Stomach (tissue), 8 donors: ENCODE measurements at regions not wholly inside any gene's neighbourhood (a gene's known extent, or its start where the extent isn't known, plus 50 kb on each side); places are given as distances from the start of the nearest gene placed in this dataset.

Experiments used
- DNase-seq, 2 donors: peaks; one replicate each; pipeline versions ENCODE4 v3.0.0 to v3.0.0-alpha.2; 2013 to 2019
- H3K27ac ChIP-seq, 5 donors: fragments of 200-600 bp in 4 of 5; sonication (generic) in 4 of 5; one replicate each; pipeline ENCODE4 v1.5.1; 2013 to 2019; ENCODE audit warnings: mild to moderate bottlenecking in 1 of 5, moderate library complexity in 1 of 5
- H3K27me3 ChIP-seq, 3 donors: fragments of 200-600 bp; sonication (generic); one replicate each; pipeline ENCODE4 v1.5.1; 2017 to 2019; ENCODE audit warnings: mixed run types in 1 of 3
- H3K36me3 ChIP-seq, 4 donors: fragments of 200-600 bp; sonication (generic); 1 replicate in 3 of 4; 2 replicates in 1 of 4; pipeline ENCODE4 v1.5.1; 2016 to 2019
- H3K4me1 ChIP-seq, 4 donors: fragments of 200-600 bp; sonication (generic); one replicate each; pipeline ENCODE4 v1.5.1; 2016 to 2019
- H3K4me3 ChIP-seq, 4 donors: fragments of 200-600 bp; sonication (generic) in 3 of 4; one replicate each; pipeline ENCODE4 v1.5.1; 2016 to 2019; ENCODE audit warnings: mild to moderate bottlenecking in 1 of 4
- H3K9me3 ChIP-seq, 4 donors: fragments of 200-600 bp; sonication (generic); one replicate each; pipeline ENCODE4 v1.5.1; 2016 to 2019
- CTCF ChIP-seq, 7 experiments: fragments of 450-650 bp in 4 of 7; fragments of 200-600 bp in 3 of 7; sonication (generic) in 3 of 7; IDR thresholded peaks; one replicate each; pipeline ENCODE4 v1.5.1; 2016 to 2019; ENCODE audit warnings: antibody characterized with exemption in 7 of 7, control low read depth in 2 of 7, mild to moderate bottlenecking in 1 of 7
- EP300 ChIP-seq: sonication (generic); formaldehyde crosslinking; IDR thresholded peaks from one replicate; pipeline ENCODE4 v1.6.1; 2017; ENCODE audit warnings: antibody characterized with exemption
- POLR2A ChIP-seq, 4 donors: fragments of 450-650 bp; IDR thresholded peaks; one replicate each; pipeline ENCODE4 v1.6.1; 2016; ENCODE audit warnings: antibody characterized with exemption in 4 of 4, control low read depth in 2 of 4, mild to moderate bottlenecking in 1 of 4, moderate library complexity in 1 of 4
- POLR2AphosphoS5 ChIP-seq, 3 donors: sonication (generic); formaldehyde crosslinking; IDR thresholded peaks; one replicate each; pipeline ENCODE4 v1.6.1; 2016; ENCODE audit warnings: antibody characterized with exemption in 3 of 3
- WGBS, 5 donors: extraction: QIAGEN DNeasy Blood & Tissue Kit in 3 of 5; methylation state at CpG; one replicate each; pipeline versions ENCODE4 v1.1.5 to v1.1.7; 2013 to 2018; 5-methylcytosine and 5-hydroxymethylcytosine counted together
- intact Hi-C: fragments of 100-400 bp; cut with DNase I; formaldehyde crosslinking; loops from one replicate; pipeline ENCODE4 v1.15.1; 2023; ENCODE audit warnings: low total_unique reads
- donor health status: healthy with polysubstance abuse.
- donor health status: Bipolar disorder and iron deficiency.
- donor health status: healthy.

DNA sequence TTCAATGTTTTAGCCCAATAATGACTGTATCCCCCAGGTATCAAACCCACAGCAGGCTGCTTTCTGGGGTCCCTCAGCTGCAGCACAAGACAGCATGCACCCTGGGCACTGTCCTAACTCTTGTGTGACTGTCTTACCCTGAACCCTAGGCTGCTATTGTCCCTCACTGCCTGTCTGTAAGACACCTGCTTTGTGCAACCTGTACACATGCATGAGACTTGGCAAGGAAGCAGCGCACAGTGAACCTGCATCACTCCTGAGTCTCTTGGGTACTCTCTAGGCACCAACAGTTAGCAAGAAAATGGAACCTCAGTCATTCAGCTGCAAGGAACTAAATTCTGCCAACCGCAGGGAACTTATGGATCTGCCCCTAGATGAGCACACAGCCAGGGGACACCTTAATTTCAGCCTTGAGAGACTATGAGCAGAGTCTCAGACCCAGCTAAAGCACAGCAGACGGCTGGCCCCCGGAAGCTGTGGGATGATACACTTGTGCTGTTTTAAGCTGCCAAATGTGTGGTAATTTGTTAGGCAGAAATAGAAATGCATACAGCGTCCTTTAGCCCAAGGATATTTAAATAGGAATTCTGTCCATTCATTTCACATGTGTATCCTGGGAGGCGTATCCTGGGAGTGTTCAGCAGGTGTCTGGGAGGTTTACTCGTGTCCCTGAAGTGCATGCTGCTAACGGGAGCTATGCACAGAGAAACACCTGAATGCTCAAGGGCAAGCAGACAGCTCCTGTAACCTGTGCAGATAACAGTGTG lies 223.8 kb downstream of the KLF13 start:
- DNase-seq: no peak
- no peak overlapping the region for H3K4me3 ChIP-seq
- H3K27me3 ChIP-seq: no peaks in the 10 kb centered on the region
- no peaks in the 10 kb centered on the region for H3K9me3 ChIP-seq
- H3K36me3 ChIP-seq: no peaks in the 10 kb centered on the region
- TF ChIP-seq CTCF (IDR thresholded peaks at IDR 0.05): no peak
- TF ChIP-seq EP300: no peak
- no peak for TF ChIP-seq POLR2A (IDR thresholded peaks at IDR 0.05)
- no peak for TF ChIP-seq POLR2AphosphoS5 (IDR thresholded peaks at IDR 0.05)
- H3K4me1 ChIP-seq: no peaks in the 10 kb centered on the region
- intact Hi-C loops: no loop called here
- no peak overlapping the region for H3K27ac ChIP-seq
- 72 to 76% (median 75%) methylated on average over 8 of the region's 8 CpGs for WGBS, 5 donors

- Histone ChIP-seq H3K27ac (no peak overlapping the region), H3K9me3 (no peaks in the 10 kb centered on the region), H3K27me3 (no peaks in the 10 kb centered on the region), H3K4me3 (no peak overlapping the region), H3K4me1 (no peaks in the 10 kb centered on the region), H3K36me3 (no peaks in the 10 kb centered on the region)
- intact Hi-C loops: no loop called here
- TF ChIP-seq POLR2AphosphoS5 (IDR thresholded peaks at IDR 0.05) (no peak), POLR2A (IDR thresholded peaks at IDR 0.05) (no peak), CTCF (IDR thresholded peaks at IDR 0.05) (no peak), EP300 (no peak)
- WGBS, 5 donors: 73 to 79% (median 75%) methylated on average over 5 of the region's 5 CpGs
- DNase-seq: no peak
These were observed 224.7 kb downstream of the KLF13 start for GRCh38 chr15:31551323-31551722.

- no peak overlapping the region for H3K27ac ChIP-seq
- no peak for DNase-seq
- no peak overlapping the region for H3K4me3 ChIP-seq
- no peaks in the 10 kb centered on the region for H3K4me1 ChIP-seq
- TF ChIP-seq CTCF (IDR thresholded peaks at IDR 0.05): no peak
- no peak for TF ChIP-seq POLR2A (IDR thresholded peaks at IDR 0.05)
- TF ChIP-seq EP300: no peak
- no peak for TF ChIP-seq POLR2AphosphoS5 (IDR thresholded peaks at IDR 0.05)
- intact Hi-C loops: no loop called here
- 81 to 89% (median 86%) methylated on average over 13 of the region's 13 CpGs for WGBS, 5 donors
- H3K27me3 ChIP-seq: no peaks in the 10 kb centered on the region
- peaks cover 0 to 6% (median 0%) of the 10 kb centered on the region in 4 donors for H3K36me3 ChIP-seq
- no peaks in the 10 kb centered on the region for H3K9me3 ChIP-seq
These were observed 226.0 kb downstream of the KLF13 start for GRCh38 chr15:31552482-31553099.

DNA sequence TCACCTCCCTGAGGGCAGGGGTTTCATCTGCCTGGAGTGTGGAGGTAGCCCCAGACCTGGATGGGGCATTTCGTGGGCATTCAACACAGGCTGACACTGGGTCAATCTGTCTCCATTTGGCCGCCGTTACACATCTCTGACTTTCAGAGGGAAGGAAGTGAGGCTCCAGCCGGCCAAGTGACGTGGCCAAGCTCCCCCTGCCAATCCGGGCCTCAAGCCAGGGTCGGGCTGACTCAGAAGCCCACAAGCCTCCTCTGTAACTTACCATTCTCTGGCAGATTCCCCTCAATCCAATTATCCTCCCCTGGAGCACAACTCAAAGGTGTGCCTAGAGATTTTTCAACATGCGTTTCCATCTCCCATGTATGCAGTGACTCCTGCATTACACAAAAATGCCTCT lies 227.6 kb downstream of the KLF13 start:
- intact Hi-C loops: no loop called here
- peaks cover 0 to 19% (median 0%) of the 10 kb centered on the region in 4 donors for H3K36me3 ChIP-seq
- WGBS, 5 donors: 45 to 73% (median 71%) methylated on average over 8 of the region's 8 CpGs
- peak in 1 of 2 donors; percentile 36 for DNase-seq
- H3K9me3 ChIP-seq: no peaks in the 10 kb centered on the region
- H3K27me3 ChIP-seq: no peaks in the 10 kb centered on the region
- H3K4me3 ChIP-seq: no peak overlapping the region
- peak overlapping the region in 2 of 5 donors; percentile 35 to 66 for H3K27ac ChIP-seq
- no peaks in the 10 kb centered on the region for H3K4me1 ChIP-seq
- TF ChIP-seq EP300: no peak
- no peak for TF ChIP-seq POLR2A (IDR thresholded peaks at IDR 0.05)
- TF ChIP-seq POLR2AphosphoS5 (IDR thresholded peaks at IDR 0.05): no peak
- no peak for TF ChIP-seq CTCF (IDR thresholded peaks at IDR 0.05)
